ENCODE measurements at regions not wholly inside any gene's neighbourhood (a gene's known extent, or its start where the extent isn't known, plus 50 kb on each side); places are given as distances from the start of the nearest gene placed in this dataset.
"Not testable (repeated sequence)": the region's sequence is repeated elsewhere in the genome, so short reads cannot be mapped to it uniquely, and the experiment has no call there.

GRCh38 chr11:25244126-25244525, 747.3 kb downstream of the LUZP2 start:
- H3K9ac ChIP-seq: no peak overlapping the region
- H2AFZ ChIP-seq (ENCODE audit: low read depth): no peak overlapping the region
- no peaks in the 10 kb centered on the region for H3K79me2 ChIP-seq (ENCODE audit: insufficient read depth, low read depth)
- no peak overlapping the region for H3K4me3 ChIP-seq (IDR thresholded peaks at IDR 0.05; ENCODE audit: insufficient read depth, low read depth, low read length)
- no peak overlapping the region for H3K4me2 ChIP-seq
- no peaks in the 10 kb centered on the region for H3K36me3 ChIP-seq (ENCODE audit: insufficient read depth)
- no peaks in the 10 kb centered on the region for H4K20me1 ChIP-seq (ENCODE audit: insufficient read depth)
- no peak overlapping the region for H3K27ac ChIP-seq
- H3K27me3 ChIP-seq (ENCODE audit: insufficient read depth, low read depth): no peaks in the 10 kb centered on the region
- no peak for TF ChIP-seq CTCF (conservative IDR thresholded peaks at IDR 0.05; ENCODE audit: low read depth, low read length)
- H3K4me1 ChIP-seq (ENCODE audit: low read depth, poor library complexity, severe bottlenecking): no peaks in the 10 kb centered on the region

DNA sequence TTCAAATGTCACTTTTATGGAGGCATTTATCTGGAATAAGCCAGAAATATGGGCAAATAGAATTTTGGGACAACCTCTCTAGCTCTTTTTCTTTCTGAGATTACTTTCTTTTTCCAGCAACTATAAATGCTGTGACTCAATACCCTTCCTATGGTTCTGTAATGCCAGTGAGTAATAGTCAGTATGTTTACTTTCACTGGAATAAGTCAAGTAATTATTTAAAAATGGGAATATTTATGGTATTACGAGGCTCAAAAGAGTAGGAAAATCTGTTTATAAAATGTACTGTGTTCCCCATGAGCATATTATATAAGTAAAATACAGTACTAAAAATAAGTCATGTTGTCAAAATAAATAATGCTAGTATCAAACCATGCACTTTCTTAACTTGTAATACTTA, 750.5 kb downstream of the LUZP2 start:
- TF ChIP-seq CTCF (conservative IDR thresholded peaks at IDR 0.05; ENCODE audit: low read depth, low read length): no peak
- H3K4me2 ChIP-seq: no peak overlapping the region
- H3K27me3 ChIP-seq (ENCODE audit: insufficient read depth, low read depth): no peaks in the 10 kb centered on the region
- no peak overlapping the region for H3K4me3 ChIP-seq (IDR thresholded peaks at IDR 0.05; ENCODE audit: insufficient read depth, low read depth, low read length)
- no peaks in the 10 kb centered on the region for H3K4me1 ChIP-seq (ENCODE audit: low read depth, poor library complexity, severe bottlenecking)
- H2AFZ ChIP-seq (ENCODE audit: low read depth): no peak overlapping the region
- H3K27ac ChIP-seq: no peak overlapping the region
- H3K79me2 ChIP-seq (ENCODE audit: insufficient read depth, low read depth): no peaks in the 10 kb centered on the region
- H3K36me3 ChIP-seq (ENCODE audit: insufficient read depth): no peaks in the 10 kb centered on the region
- no peak overlapping the region for H3K9ac ChIP-seq
- no peaks in the 10 kb centered on the region for H4K20me1 ChIP-seq (ENCODE audit: insufficient read depth)

- H3K27ac ChIP-seq: no peak overlapping the region
- no peaks in the 10 kb centered on the region for H3K27me3 ChIP-seq (ENCODE audit: insufficient read depth, low read depth)
- H3K79me2 ChIP-seq (ENCODE audit: insufficient read depth, low read depth): no peaks in the 10 kb centered on the region
- H3K4me3 ChIP-seq (IDR thresholded peaks at IDR 0.05; ENCODE audit: insufficient read depth, low read depth, low read length): no peak overlapping the region
- no peak overlapping the region for H3K9ac ChIP-seq
- H3K4me1 ChIP-seq (ENCODE audit: low read depth, poor library complexity, severe bottlenecking): no peaks in the 10 kb centered on the region
- H3K36me3 ChIP-seq (ENCODE audit: insufficient read depth): no peaks in the 10 kb centered on the region
- no peaks in the 10 kb centered on the region for H4K20me1 ChIP-seq (ENCODE audit: insufficient read depth)
- no peak overlapping the region for H2AFZ ChIP-seq (ENCODE audit: low read depth)
- H3K4me2 ChIP-seq: no peak overlapping the region
- no peak for TF ChIP-seq CTCF (conservative IDR thresholded peaks at IDR 0.05; ENCODE audit: low read depth, low read length)
Observed at GRCh38 chr11:25252854-25253253, 756.0 kb downstream of the LUZP2 start.

DNA sequence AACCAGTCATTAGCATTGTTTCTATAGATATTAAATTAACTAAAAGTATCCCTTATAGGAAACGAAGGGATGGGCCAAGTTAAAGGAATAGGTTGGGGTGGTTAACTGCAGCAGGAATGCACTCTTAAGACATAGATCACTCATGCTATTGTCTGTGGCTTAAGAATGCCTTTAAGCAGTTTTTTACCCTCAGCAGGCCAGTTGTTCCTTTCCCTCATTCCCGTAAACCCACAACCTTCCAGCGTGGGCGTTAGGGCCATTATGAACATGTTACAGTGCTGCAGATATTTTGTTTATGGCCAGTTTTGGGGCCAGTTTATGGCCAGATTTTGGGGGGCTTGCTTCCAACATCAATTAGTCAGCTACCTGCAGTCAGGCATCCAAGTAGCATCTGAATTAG, 767.0 kb downstream of the LUZP2 start:
- not testable (repeated sequence) for H3K79me2 ChIP-seq (ENCODE audit: insufficient read depth, low read depth); H3K4me2 ChIP-seq; H3K9ac ChIP-seq; H3K4me3 ChIP-seq (IDR thresholded peaks at IDR 0.05; ENCODE audit: insufficient read depth, low read depth, low read length); H3K27me3 ChIP-seq (ENCODE audit: insufficient read depth, low read depth); H2AFZ ChIP-seq (ENCODE audit: low read depth); H3K27ac ChIP-seq; H3K36me3 ChIP-seq (ENCODE audit: insufficient read depth); H3K4me1 ChIP-seq (ENCODE audit: low read depth, poor library complexity, severe bottlenecking); H4K20me1 ChIP-seq (ENCODE audit: insufficient read depth)

DNA sequence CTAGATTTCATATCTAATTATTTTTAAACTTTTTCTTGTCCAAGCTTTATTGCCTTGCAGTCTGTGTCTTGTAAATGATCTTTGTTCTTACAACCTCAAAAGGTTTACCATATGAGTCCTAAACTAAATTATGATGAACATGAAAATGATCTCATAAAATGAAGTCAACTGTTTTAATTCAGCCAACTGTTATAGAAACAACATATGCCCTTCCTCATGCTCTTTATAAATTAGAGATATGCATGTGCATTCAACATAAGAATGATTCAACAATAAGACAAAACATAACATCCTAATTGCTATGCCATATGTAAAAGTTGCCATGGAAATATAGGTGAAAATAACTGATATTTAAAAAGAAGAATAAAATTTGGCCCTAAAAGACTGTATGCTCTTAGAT, 774.4 kb downstream of the LUZP2 start:
- Histone ChIP-seq H4K20me1 (ENCODE audit: insufficient read depth) (no peaks in the 10 kb centered on the region), H3K4me3 (IDR thresholded peaks at IDR 0.05; ENCODE audit: insufficient read depth, low read depth, low read length) (no peak overlapping the region), H3K79me2 (ENCODE audit: insufficient read depth, low read depth) (no peaks in the 10 kb centered on the region), H2AFZ (ENCODE audit: low read depth) (no peak overlapping the region), H3K36me3 (ENCODE audit: insufficient read depth) (no peaks in the 10 kb centered on the region), H3K4me2 (no peak overlapping the region), H3K27me3 (ENCODE audit: insufficient read depth, low read depth) (no peaks in the 10 kb centered on the region), H3K9ac (no peak overlapping the region), H3K27ac (no peak overlapping the region), H3K4me1 (ENCODE audit: low read depth, poor library complexity, severe bottlenecking) (no peaks in the 10 kb centered on the region)
- no peak for TF ChIP-seq CTCF (conservative IDR thresholded peaks at IDR 0.05; ENCODE audit: low read depth, low read length)

Data from KMS-11 (cell line).